B cell (primary cell): ENCODE measurements at regions not wholly inside any gene's neighbourhood (a gene's known extent, or its start where the extent isn't known, plus 50 kb on each side); places are given as distances from the start of the nearest gene placed in this dataset.

Experiments used
- EZH2 ChIP-seq: IDR thresholded peaks from 2 replicates; pipeline ENCODE4 v1.6.1; 2012; ENCODE audit warnings: borderline replicate concordance, low read depth, mild to moderate bottlenecking, moderate library complexity, low read length; ENCODE audit not compliant: insufficient read depth, poor library complexity, severe bottlenecking
- TF ChIP-seq, protein P1 (sequence below): fragments of 200-600 bp; IDR thresholded peaks from one replicate; pipeline ENCODE4 v1.8.0; 2022; ENCODE audit warnings: antibody characterized with exemption, mild to moderate bottlenecking

DNA sequence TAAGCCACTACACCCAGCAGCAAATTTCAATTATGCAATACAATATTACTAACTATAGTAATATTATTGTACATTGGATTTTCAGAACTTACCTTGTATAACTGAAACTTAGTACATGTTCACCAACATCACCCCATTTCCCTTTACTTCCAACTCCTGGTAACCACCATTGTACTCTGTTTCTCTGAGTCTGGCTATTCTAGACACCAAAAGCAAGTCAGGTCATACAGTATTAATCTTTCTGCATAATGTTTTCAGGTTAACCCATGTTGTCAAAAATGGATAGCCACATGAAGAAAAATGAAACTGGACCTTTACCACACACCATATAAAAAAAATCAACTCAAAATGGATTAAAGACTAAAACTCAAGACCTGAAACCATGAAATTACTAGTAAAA lies 558.2 kb downstream of the MMUT start:
- TF ChIP-seq, protein P1, sequence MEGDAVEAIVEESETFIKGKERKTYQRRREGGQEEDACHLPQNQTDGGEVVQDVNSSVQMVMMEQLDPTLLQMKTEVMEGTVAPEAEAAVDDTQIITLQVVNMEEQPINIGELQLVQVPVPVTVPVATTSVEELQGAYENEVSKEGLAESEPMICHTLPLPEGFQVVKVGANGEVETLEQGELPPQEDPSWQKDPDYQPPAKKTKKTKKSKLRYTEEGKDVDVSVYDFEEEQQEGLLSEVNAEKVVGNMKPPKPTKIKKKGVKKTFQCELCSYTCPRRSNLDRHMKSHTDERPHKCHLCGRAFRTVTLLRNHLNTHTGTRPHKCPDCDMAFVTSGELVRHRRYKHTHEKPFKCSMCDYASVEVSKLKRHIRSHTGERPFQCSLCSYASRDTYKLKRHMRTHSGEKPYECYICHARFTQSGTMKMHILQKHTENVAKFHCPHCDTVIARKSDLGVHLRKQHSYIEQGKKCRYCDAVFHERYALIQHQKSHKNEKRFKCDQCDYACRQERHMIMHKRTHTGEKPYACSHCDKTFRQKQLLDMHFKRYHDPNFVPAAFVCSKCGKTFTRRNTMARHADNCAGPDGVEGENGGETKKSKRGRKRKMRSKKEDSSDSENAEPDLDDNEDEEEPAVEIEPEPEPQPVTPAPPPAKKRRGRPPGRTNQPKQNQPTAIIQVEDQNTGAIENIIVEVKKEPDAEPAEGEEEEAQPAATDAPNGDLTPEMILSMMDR = no peak
- no peak for TF ChIP-seq EZH2
